ENCODE measurements at regions not wholly inside any gene's neighbourhood (a gene's known extent, or its start where the extent isn't known, plus 50 kb on each side); places are given as distances from the start of the nearest gene placed in this dataset.

- H3K27ac ChIP-seq (ENCODE audit: low read depth, low read length), result no peak overlapping the region
- Mint-ChIP-seq H3K4me3 (no peak overlapping the region), H3K4me1 (peaks cover 33% of the 10 kb centered on the region), H3K27me3 (ENCODE audit: insufficient read depth) (peaks cover 8% of the 10 kb centered on the region), H3K36me3 (ENCODE audit: low read depth) (no peaks in the 10 kb centered on the region), H3K27ac (no peak overlapping the region), H3K9me3 (no peaks in the 10 kb centered on the region)
- no peak overlapping the region for H3K4me3 ChIP-seq (ENCODE audit: low read length)
- WGBS, 2 experiments (ENCODE audit: insufficient coverage in 1 of 2, insufficient read length in 1 of 2), result 93 to 100% methylated on average over 11 to 12 of the region's 12 CpGs
- DNase-seq, result no peak
- H3K27me3 ChIP-seq (ENCODE audit: control insufficient read depth, insufficient read depth, low read length, poor library complexity, severe bottlenecking), result no peaks in the 10 kb centered on the region
- no peak for TF ChIP-seq CTCF (conservative IDR thresholded peaks at IDR 0.05)
- peaks cover 10% of the 10 kb centered on the region for H3K4me1 ChIP-seq (ENCODE audit: control insufficient read depth, insufficient read depth, low read length)
- H3K36me3 ChIP-seq (ENCODE audit: control insufficient read depth, insufficient read depth, low read length), result no peaks in the 10 kb centered on the region
- no peak overlapping the region for H3K9ac ChIP-seq (ENCODE audit: extremely low read depth, low read length, poor library complexity, severe bottlenecking)
- no peaks in the 10 kb centered on the region for H3K9me3 ChIP-seq (ENCODE audit: control insufficient read depth, low read length)
Observed at GRCh38 chr9:16258191-16258590, 612.3 kb downstream of the BNC2 start.

GRCh38 chr9:16258708-16259107 is 611.8 kb downstream of the BNC2 start:
- peaks cover 33% of the 10 kb centered on the region for H3K4me1 Mint-ChIP-seq
- no peaks in the 10 kb centered on the region for H3K36me3 Mint-ChIP-seq (ENCODE audit: low read depth)
- H3K9me3 ChIP-seq (ENCODE audit: control insufficient read depth, low read length), result no peaks in the 10 kb centered on the region
- H3K9ac ChIP-seq (ENCODE audit: extremely low read depth, low read length, poor library complexity, severe bottlenecking), result no peak overlapping the region
- H3K27me3 ChIP-seq (ENCODE audit: control insufficient read depth, insufficient read depth, low read length, poor library complexity, severe bottlenecking), result no peaks in the 10 kb centered on the region
- H3K36me3 ChIP-seq (ENCODE audit: control insufficient read depth, insufficient read depth, low read length), result no peaks in the 10 kb centered on the region
- peaks cover 13% of the 10 kb centered on the region for H3K27me3 Mint-ChIP-seq (ENCODE audit: insufficient read depth)
- no peak overlapping the region for H3K4me3 Mint-ChIP-seq
- H3K4me3 ChIP-seq (ENCODE audit: low read length), result no peak overlapping the region
- no peaks in the 10 kb centered on the region for H3K9me3 Mint-ChIP-seq
- H3K4me1 ChIP-seq (ENCODE audit: control insufficient read depth, insufficient read depth, low read length), result peaks cover 14% of the 10 kb centered on the region
- H3K27ac Mint-ChIP-seq, result no peak overlapping the region
- DNase-seq, result no peak
- no peak for TF ChIP-seq CTCF (conservative IDR thresholded peaks at IDR 0.05)
- H3K27ac ChIP-seq (ENCODE audit: low read depth, low read length), result no peak overlapping the region
- 92 to 93% methylated on average over 5 to 8 of the region's 8 CpGs for WGBS, 2 experiments (ENCODE audit: insufficient coverage in 1 of 2, insufficient read length in 1 of 2)

- peak; percentile 85 for DNase-seq
- Histone ChIP-seq H3K9me3 (ENCODE audit: control insufficient read depth, low read length) (no peaks in the 10 kb centered on the region), H3K4me3 (ENCODE audit: low read length) (no peak overlapping the region), H3K9ac (ENCODE audit: extremely low read depth, low read length, poor library complexity, severe bottlenecking) (no peak overlapping the region), H3K36me3 (ENCODE audit: control insufficient read depth, insufficient read depth, low read length) (no peaks in the 10 kb centered on the region), H3K27me3 (ENCODE audit: control insufficient read depth, insufficient read depth, low read length, poor library complexity, severe bottlenecking) (peaks cover 5% of the 10 kb centered on the region), H3K27ac (ENCODE audit: low read depth, low read length) (no peak overlapping the region), H3K4me1 (ENCODE audit: control insufficient read depth, insufficient read depth, low read length) (peaks cover 14% of the 10 kb centered on the region)
- Mint-ChIP-seq H3K36me3 (ENCODE audit: low read depth) (no peaks in the 10 kb centered on the region), H3K27me3 (ENCODE audit: insufficient read depth) (peaks cover 39% of the 10 kb centered on the region), H3K4me3 (peak overlapping the region; percentile 6), H3K9me3 (peaks cover 1% of the 10 kb centered on the region), H3K4me1 (peaks cover 20% of the 10 kb centered on the region), H3K27ac (peak overlapping the region; percentile 56)
- 51 to 59% methylated on average over 10 to 14 of the region's 14 CpGs for WGBS, 2 experiments (ENCODE audit: insufficient coverage in 1 of 2, insufficient read length in 1 of 2)
- TF ChIP-seq CTCF (conservative IDR thresholded peaks at IDR 0.05), result no peak
Observed at GRCh38 chr9:16262477-16263261, 607.8 kb downstream of the BNC2 start.
